Trophoblast cell (in vitro differentiated cells and primary cell): ENCODE measurements at regions not wholly inside any gene's neighbourhood (a gene's known extent, or its start where the extent isn't known, plus 50 kb on each side); places are given as distances from the start of the nearest gene placed in this dataset.

Experiments used
- DNase-seq, 2 donors: peaks; one replicate each; pipeline ENCODE4 v3.0.0-alpha.2; 2016
- H2AFZ ChIP-seq: 2 replicates; pipeline ENCODE4 v1.6.1; 2013; ENCODE audit warnings: low read length, moderate library complexity, mild to moderate bottlenecking; ENCODE audit not compliant: insufficient read depth, poor library complexity
- H2AK5ac ChIP-seq: 2 replicates; pipeline ENCODE4 v1.6.1; 2013; ENCODE audit warnings: mild to moderate bottlenecking, low read length
- H2BK120ac ChIP-seq: 2 replicates; pipeline ENCODE4 v1.6.1; 2013; ENCODE audit warnings: low read length, mild to moderate bottlenecking, moderate library complexity; ENCODE audit not compliant: insufficient read depth, poor library complexity
- H2BK12ac ChIP-seq: 2 replicates; pipeline ENCODE4 v1.6.1; 2013; ENCODE audit warnings: mild to moderate bottlenecking, low read length, moderate library complexity
- H2BK5ac ChIP-seq: 2 replicates; pipeline ENCODE4 v1.6.1; 2013; ENCODE audit warnings: low read length, low read depth, moderate library complexity, mild to moderate bottlenecking; ENCODE audit not compliant: poor library complexity
- H3K14ac ChIP-seq: 2 replicates; pipeline ENCODE4 v1.6.1; 2013; ENCODE audit warnings: mild to moderate bottlenecking, low read length
- H3K18ac ChIP-seq: 2 replicates; pipeline ENCODE4 v1.6.1; 2013; ENCODE audit warnings: mild to moderate bottlenecking, low read length
- H3K23ac ChIP-seq: 2 replicates; pipeline ENCODE4 v1.6.1; 2013; ENCODE audit warnings: low read length
- H3K27ac ChIP-seq: 2 replicates; pipeline ENCODE4 v1.5.1; 2013; ENCODE audit warnings: low read depth, mild to moderate bottlenecking, inconsistent platforms, low read length, moderate library complexity
- H3K27me3 ChIP-seq: 2 replicates; pipeline ENCODE4 v1.6.1; 2013; ENCODE audit warnings: inconsistent platforms, mild to moderate bottlenecking, low read length, moderate library complexity; ENCODE audit not compliant: insufficient read depth
- H3K36me3 ChIP-seq, 2 experiments: 1 replicate in 1 of 2; 2 replicates in 1 of 2; pipeline ENCODE4 v1.6.1; 2013; ENCODE audit warnings: low read length in 2 of 2, mild to moderate bottlenecking in 2 of 2, moderate library complexity in 1 of 2; ENCODE audit not compliant: insufficient read depth in 2 of 2, control insufficient read depth in 1 of 2
- H3K4ac ChIP-seq: 2 replicates; pipeline ENCODE4 v1.6.1; 2013; ENCODE audit warnings: low read depth, mild to moderate bottlenecking, low read length, moderate library complexity
- H3K4me1 ChIP-seq, 2 experiments: 1 replicate in 1 of 2; 2 replicates in 1 of 2; pipeline ENCODE4 v1.6.1; 2013; ENCODE audit warnings: low read length in 2 of 2, mild to moderate bottlenecking in 2 of 2, moderate library complexity in 1 of 2; ENCODE audit not compliant: insufficient read depth in 2 of 2, control insufficient read depth in 1 of 2
- H3K4me2 ChIP-seq: 2 replicates; pipeline ENCODE4 v1.6.1; 2013; ENCODE audit warnings: inconsistent platforms, mild to moderate bottlenecking, low read length, moderate library complexity
- H3K4me3 ChIP-seq: 2 replicates; pipeline ENCODE4 v1.5.1; 2013; ENCODE audit warnings: mild to moderate bottlenecking, low read depth, low read length, inconsistent platforms
- H3K79me1 ChIP-seq: one replicate; pipeline ENCODE4 v1.6.1; 2013; ENCODE audit warnings: low read length
- H3K79me2 ChIP-seq: 2 replicates; pipeline ENCODE4 v1.6.1; 2013; ENCODE audit warnings: low read length, mild to moderate bottlenecking; ENCODE audit not compliant: control insufficient read depth, insufficient read depth, poor library complexity
- H3K9ac ChIP-seq: 2 replicates; pipeline ENCODE4 v1.6.1; 2013; ENCODE audit warnings: mild to moderate bottlenecking, low read length
- H3K9me3 ChIP-seq: 2 replicates; pipeline ENCODE4 v1.6.1; 2013; ENCODE audit warnings: low read depth, mild to moderate bottlenecking, control low read depth, inconsistent platforms, low read length; ENCODE audit not compliant: insufficient read depth
- H4K12ac ChIP-seq: 2 replicates; pipeline ENCODE4 v1.6.1; 2013; ENCODE audit warnings: low read depth, mild to moderate bottlenecking, low read length, moderate library complexity
- H4K8ac ChIP-seq: 2 replicates; pipeline ENCODE4 v1.6.1; 2013; ENCODE audit warnings: low read depth, mild to moderate bottlenecking, low read length, moderate library complexity
- H4K91ac ChIP-seq: one replicate; pipeline ENCODE4 v1.6.1; 2013; ENCODE audit warnings: low read depth, mild to moderate bottlenecking, low read length, moderate library complexity
- WGBS: extraction: QIAGEN DNeasy Blood & Tissue Kit; methylation state at CpG from one replicate; pipeline ENCODE4 v1.1.7; 2013; ENCODE audit warnings: missing lambda C conversion rate; ENCODE audit not compliant: insufficient read length, insufficient coverage; ENCODE audit errors: extremely low coverage; 5-methylcytosine and 5-hydroxymethylcytosine counted together

GRCh38 chr1:147076442-147076841 lies 95.8 kb downstream of the PRKAB2 start:
- H3K36me3 ChIP-seq: no peaks in the 10 kb centered on the region
- H3K9me3 ChIP-seq: peaks cover 10% of the 10 kb centered on the region
- no peak overlapping the region for H4K91ac ChIP-seq
- H3K14ac ChIP-seq: no peak overlapping the region
- no CpG with 5 or more reads among the region's 7 CpGs for WGBS
- no peak overlapping the region for H2BK12ac ChIP-seq
- no peak overlapping the region for H3K23ac ChIP-seq
- H2AK5ac ChIP-seq: no peak overlapping the region
- H3K27me3 ChIP-seq: peaks cover 75% of the 10 kb centered on the region
- no peak overlapping the region for H3K9ac ChIP-seq
- no peak overlapping the region for H3K18ac ChIP-seq
- H4K12ac ChIP-seq: no peak overlapping the region
- H2BK5ac ChIP-seq: no peak overlapping the region
- no peak overlapping the region for H3K4me3 ChIP-seq
- H2AFZ ChIP-seq: no peak overlapping the region
- H2BK120ac ChIP-seq: no peak overlapping the region
- H3K4me1 ChIP-seq: peaks cover 9 to 10% of the 10 kb centered on the region in 2 experiments
- no peak overlapping the region for H4K8ac ChIP-seq
- H3K4me2 ChIP-seq: no peak overlapping the region
- H3K27ac ChIP-seq: no peak overlapping the region
- H3K4ac ChIP-seq: no peak overlapping the region
- no peak for DNase-seq
- no peaks in the 10 kb centered on the region for H3K79me2 ChIP-seq
- H3K79me1 ChIP-seq: no peaks in the 10 kb centered on the region

DNA sequence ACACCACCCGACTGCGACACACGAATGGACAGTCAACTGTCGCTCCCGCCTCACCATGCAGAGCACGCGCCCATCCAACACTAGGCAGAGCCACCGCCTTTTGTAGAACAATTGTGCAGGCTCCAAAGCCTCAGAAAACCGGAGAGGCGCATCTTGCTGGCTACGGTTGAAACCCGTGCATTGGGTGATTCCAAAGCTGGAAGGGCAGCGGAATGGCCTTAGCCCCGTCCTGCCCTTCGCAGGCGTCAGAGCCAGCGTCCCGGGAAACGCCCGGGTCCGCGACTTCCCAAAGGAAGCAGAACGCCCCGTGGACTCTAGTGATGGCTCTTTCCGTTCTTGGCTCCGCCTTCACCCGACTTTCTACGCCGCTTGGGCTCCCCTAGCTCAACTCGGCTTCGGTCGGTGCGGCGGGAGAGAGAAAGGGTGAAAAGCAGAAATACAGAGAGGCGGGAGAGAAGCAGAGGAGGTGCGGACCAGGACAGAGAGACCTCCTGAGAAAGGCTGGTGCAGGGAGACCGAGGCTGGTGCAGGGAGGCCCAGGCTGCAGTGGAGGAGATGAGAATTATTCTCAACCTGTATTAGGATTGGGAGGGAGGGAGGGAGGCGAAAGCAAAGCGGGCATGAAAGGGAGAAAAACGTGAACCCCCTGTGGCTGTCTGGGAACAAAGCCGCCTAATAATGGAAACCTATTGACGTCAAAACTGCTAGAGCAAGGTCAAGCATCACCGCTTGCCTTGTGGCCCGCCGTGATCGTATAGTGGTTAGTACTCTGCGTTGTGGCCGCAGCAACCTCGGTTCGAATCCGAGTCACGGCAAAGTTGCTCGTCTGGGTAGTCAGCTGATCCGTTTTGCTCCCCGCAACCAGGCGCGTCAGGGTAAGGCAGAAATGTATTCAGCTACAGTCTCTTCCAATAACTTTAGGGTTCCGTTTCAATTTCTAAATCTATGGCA lies 99.5 kb downstream of the PRKAB2 start:
- Histone ChIP-seq H3K4me3 (peak overlapping the region; percentile 18), H2BK12ac (no peak overlapping the region), H3K9ac (no peak overlapping the region), H3K79me2 (no peaks in the 10 kb centered on the region), H3K79me1 (no peaks in the 10 kb centered on the region), H3K14ac (no peak overlapping the region), H3K36me3 (no peaks in the 10 kb centered on the region), H3K4me2 (peak overlapping the region; percentile 58), H3K4ac (no peak overlapping the region), H3K27me3 (peaks cover 45% of the 10 kb centered on the region), H2AFZ (peak overlapping the region; percentile 3), H4K12ac (no peak overlapping the region), H4K8ac (no peak overlapping the region), H3K4me1 (peaks cover 0 to 2% of the 10 kb centered on the region in 2 experiments), H4K91ac (no peak overlapping the region), H2AK5ac (no peak overlapping the region), H3K27ac (no peak overlapping the region), H2BK120ac (no peak overlapping the region), H2BK5ac (no peak overlapping the region), H3K23ac (no peak overlapping the region), H3K18ac (no peak overlapping the region), H3K9me3 (peaks cover 9% of the 10 kb centered on the region)
- DNase-seq: peak in 1 of 2 donors; percentile 30
- no CpG with 5 or more reads among the region's 58 CpGs for WGBS

GRCh38 chr1:147071142-147071541 lies 101.1 kb downstream of the PRKAB2 start:
- Histone ChIP-seq H3K4ac (no peak overlapping the region), H3K79me1 (no peaks in the 10 kb centered on the region), H3K23ac (no peak overlapping the region), H3K4me2 (no peak overlapping the region), H3K14ac (no peak overlapping the region), H3K27ac (no peak overlapping the region), H4K12ac (no peak overlapping the region), H2BK120ac (no peak overlapping the region), H2AFZ (no peak overlapping the region), H3K18ac (no peak overlapping the region), H3K79me2 (no peaks in the 10 kb centered on the region), H2AK5ac (no peak overlapping the region), H2BK5ac (no peak overlapping the region), H3K4me1 (peaks cover 0 to 2% of the 10 kb centered on the region in 2 experiments), H3K9ac (no peak overlapping the region), H4K8ac (no peak overlapping the region), H4K91ac (no peak overlapping the region), H3K36me3 (no peaks in the 10 kb centered on the region), H2BK12ac (no peak overlapping the region), H3K9me3 (peaks cover 6% of the 10 kb centered on the region), H3K27me3 (peaks cover 33% of the 10 kb centered on the region), H3K4me3 (no peak overlapping the region)
- no peak for DNase-seq
- no CpG with 5 or more reads among the region's 1 CpG for WGBS

DNA sequence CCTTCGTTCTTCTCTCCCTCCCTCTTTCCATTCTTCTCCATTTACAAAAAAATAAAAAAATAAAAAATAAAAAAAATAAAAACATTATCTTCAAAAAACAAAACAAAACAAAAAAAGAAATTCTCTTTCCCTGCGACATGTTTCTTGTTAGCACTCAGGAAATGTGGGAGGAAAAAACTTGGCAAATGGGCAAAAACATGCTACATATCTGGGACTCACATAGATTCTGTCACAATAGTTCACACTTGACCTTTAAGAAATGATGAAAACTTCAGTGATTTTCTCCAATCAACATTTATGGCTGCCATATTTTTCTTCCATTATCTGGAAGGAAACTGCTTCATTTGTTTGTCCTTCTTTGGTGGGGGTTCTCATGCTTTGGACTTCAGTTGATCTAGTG lies 109.3 kb downstream of the PRKAB2 start:
- H4K12ac ChIP-seq: no peak overlapping the region
- H3K4me1 ChIP-seq: no peaks in the 10 kb centered on the region
- no peak overlapping the region for H2AK5ac ChIP-seq
- H2AFZ ChIP-seq: no peak overlapping the region
- H3K9me3 ChIP-seq: peaks cover 10% of the 10 kb centered on the region
- no peak overlapping the region for H3K18ac ChIP-seq
- no peak overlapping the region for H3K4me2 ChIP-seq
- no peak overlapping the region for H4K91ac ChIP-seq
- no peak overlapping the region for H3K4ac ChIP-seq
- no peak overlapping the region for H3K23ac ChIP-seq
- H3K27me3 ChIP-seq: no peaks in the 10 kb centered on the region
- no peak overlapping the region for H4K8ac ChIP-seq
- no peak overlapping the region for H2BK12ac ChIP-seq
- no peaks in the 10 kb centered on the region for H3K36me3 ChIP-seq
- H2BK5ac ChIP-seq: no peak overlapping the region
- WGBS: 88% methylated on average over 1 of the region's 2 CpGs
- H3K9ac ChIP-seq: no peak overlapping the region
- no peak for DNase-seq
- no peak overlapping the region for H3K27ac ChIP-seq
- no peak overlapping the region for H2BK120ac ChIP-seq
- no peaks in the 10 kb centered on the region for H3K79me2 ChIP-seq
- no peak overlapping the region for H3K14ac ChIP-seq
- H3K4me3 ChIP-seq: no peak overlapping the region
- H3K79me1 ChIP-seq: no peaks in the 10 kb centered on the region
